ENCODE measurements at regions not wholly inside any gene's neighbourhood (a gene's known extent, or its start where the extent isn't known, plus 50 kb on each side); places are given as distances from the start of the nearest gene placed in this dataset.
A peak's percentile ranks its signal among the peaks of the same experiment; 100 is the strongest.

DNA sequence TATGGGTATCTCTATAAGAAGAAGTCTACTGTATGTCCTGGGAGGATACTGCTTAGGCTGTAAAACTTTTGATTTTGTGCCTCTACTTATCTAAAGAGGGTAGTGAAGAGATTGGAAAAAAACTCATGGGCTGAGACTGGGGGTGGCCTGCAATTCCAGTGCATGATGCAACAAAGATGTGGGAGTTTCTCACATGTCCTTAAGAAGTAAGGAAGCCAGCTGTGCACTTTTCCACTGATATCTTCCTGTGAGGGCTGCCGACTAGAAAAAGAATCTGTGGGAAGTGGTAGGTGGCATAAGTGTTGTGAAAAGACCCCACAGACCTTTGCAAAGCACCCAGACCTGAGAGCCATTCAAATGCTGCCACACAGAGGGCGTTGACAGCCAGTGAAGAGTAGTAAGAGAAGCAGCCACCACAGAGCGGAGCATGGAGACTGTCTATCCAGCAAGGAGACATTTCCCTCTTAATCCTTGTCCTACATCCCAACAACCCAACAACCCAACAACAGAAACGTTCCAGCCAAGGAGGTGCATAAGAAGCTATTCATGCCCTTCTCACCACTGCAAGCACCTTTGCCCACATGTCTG is 65.1 kb downstream of the PFDN4 start:
- H3K4me1 ChIP-seq (ENCODE audit: insufficient read depth, low read length) = peaks cover 28% of the 10 kb centered on the region
- WGBS = 80% methylated on average over 4 of the region's 4 CpGs
- no peaks in the 10 kb centered on the region for H3K27me3 ChIP-seq (ENCODE audit: insufficient read depth, low read length)
- H3K4me3 ChIP-seq (ENCODE audit: low read length) = no peak overlapping the region
- no peaks in the 10 kb centered on the region for H3K9me3 ChIP-seq (ENCODE audit: insufficient read depth, low read depth, low read length)
- no peak overlapping the region for H3K9ac ChIP-seq (ENCODE audit: low read depth, low read length)
- no peak overlapping the region for H3K27ac ChIP-seq (ENCODE audit: low read depth, low read length)
- no peaks in the 10 kb centered on the region for H3K36me3 ChIP-seq (ENCODE audit: insufficient read depth, low read length)

DNA sequence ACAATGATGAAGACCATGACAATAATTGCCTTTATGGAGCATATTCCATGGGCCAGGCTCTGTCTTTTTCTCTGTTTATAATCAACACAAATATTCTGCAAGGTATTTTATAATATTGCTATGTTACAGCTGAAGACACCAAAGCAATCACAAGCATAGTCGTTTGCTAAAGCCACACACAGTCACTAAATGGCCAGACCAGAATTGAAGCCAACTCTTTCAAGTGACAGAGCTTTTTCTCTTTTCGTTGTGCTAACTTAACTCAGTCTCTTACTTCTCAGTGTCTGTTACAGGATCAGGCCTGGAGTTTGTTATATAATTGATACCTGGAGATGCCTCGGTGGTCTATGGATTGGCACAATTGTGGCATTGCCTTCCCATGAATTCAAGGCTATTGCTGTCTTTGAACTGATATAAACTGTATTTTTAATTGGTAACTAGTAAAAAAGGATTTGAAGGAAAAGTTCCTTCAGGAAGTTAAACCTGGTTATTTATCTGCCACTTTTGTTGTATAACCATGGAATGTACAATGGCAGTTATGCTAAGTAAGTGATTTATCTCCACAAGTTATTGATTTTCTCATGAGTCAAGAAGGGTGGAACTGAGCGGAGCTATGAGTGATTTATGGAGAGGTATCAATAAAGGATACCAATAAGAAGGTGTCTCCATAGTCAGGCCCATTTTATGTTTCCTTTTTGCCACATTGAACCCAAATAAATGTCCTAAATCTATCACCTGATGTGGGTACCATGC is 67.6 kb downstream of the PFDN4 start:
- Histone ChIP-seq H3K36me3 (ENCODE audit: insufficient read depth, low read length) (no peaks in the 10 kb centered on the region), H3K9me3 (ENCODE audit: insufficient read depth, low read depth, low read length) (no peaks in the 10 kb centered on the region), H3K9ac (ENCODE audit: low read depth, low read length) (no peak overlapping the region), H3K4me3 (ENCODE audit: low read length) (no peak overlapping the region), H3K27me3 (ENCODE audit: insufficient read depth, low read length) (no peaks in the 10 kb centered on the region), H3K4me1 (ENCODE audit: insufficient read depth, low read length) (peaks cover 13% of the 10 kb centered on the region; the same call in 1 of the 2 replicates), H3K27ac (ENCODE audit: low read depth, low read length) (no peak overlapping the region)
- WGBS = 95% methylated on average over 4 of the region's 4 CpGs

DNA sequence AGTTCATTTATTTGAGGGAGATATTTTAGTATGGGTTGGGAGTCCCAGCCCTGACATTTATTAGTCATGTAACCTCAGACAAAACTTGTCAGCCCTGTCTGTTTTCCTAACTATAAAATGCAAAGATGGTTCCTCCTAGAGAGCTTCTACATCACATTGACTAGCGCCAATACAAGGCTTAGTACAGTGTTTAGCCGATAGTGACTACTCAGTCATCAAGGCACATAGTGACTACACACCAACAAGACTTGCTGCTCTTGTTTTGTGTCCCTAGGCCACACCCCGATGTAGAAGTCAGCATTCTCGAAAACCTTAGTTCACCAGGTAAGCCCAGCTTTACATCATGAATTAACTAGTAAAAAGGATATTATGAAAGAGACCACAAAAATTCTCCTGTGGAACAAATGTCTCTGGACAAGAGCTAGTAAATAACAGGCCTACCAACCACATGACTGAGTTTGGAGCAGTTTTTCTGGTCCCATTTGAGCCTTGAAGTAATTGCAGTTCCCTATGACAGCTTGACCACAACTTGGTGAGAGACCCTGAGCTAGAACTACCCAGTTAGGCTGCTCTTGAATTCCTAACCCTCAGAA is 68.8 kb downstream of the PFDN4 start:
- Histone ChIP-seq H3K27ac (ENCODE audit: low read depth, low read length) (no peak overlapping the region), H3K9me3 (ENCODE audit: insufficient read depth, low read depth, low read length) (no peaks in the 10 kb centered on the region), H3K36me3 (ENCODE audit: insufficient read depth, low read length) (no peaks in the 10 kb centered on the region), H3K4me3 (ENCODE audit: low read length) (no peak overlapping the region), H3K27me3 (ENCODE audit: insufficient read depth, low read length) (no peaks in the 10 kb centered on the region), H3K9ac (ENCODE audit: low read depth, low read length) (no peak overlapping the region), H3K4me1 (ENCODE audit: insufficient read depth, low read length) (peaks cover 13% of the 10 kb centered on the region; the same call in 1 of the 2 replicates)
- WGBS = 94% methylated on average over 4 of the region's 4 CpGs

DNA sequence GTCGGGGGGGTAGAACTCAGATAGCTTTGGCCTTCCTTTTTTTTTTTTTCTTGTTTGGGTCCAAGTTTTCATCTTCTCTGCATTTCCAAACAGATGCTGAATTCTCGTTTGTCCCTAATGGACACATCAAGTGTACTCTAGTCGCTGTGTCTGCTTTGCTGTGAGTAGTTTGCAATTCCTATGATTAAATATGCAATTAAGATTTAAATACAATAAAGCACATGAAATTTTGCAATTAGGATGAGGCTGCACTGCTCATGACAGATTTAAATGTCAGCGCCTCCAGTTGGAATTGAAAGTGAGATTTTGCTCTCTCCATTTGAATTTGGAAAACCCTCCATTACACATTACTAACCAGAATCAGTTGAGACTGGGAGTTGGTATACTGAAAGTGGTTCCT is 70.4 kb downstream of the PFDN4 start:
- no peaks in the 10 kb centered on the region for H3K36me3 ChIP-seq (ENCODE audit: insufficient read depth, low read length)
- no peak overlapping the region for H3K27ac ChIP-seq (ENCODE audit: low read depth, low read length)
- no peaks in the 10 kb centered on the region for H3K9me3 ChIP-seq (ENCODE audit: insufficient read depth, low read depth, low read length)
- WGBS = 79% methylated on average over 2 of the region's 4 CpGs
- no peak overlapping the region for H3K9ac ChIP-seq (ENCODE audit: low read depth, low read length)
- 0 out of 2 replicates have a peak, but pooled peaks cover 2% of the 10 kb centered on the region for H3K4me1 ChIP-seq (ENCODE audit: insufficient read depth, low read length)
- no peak overlapping the region for H3K4me3 ChIP-seq (ENCODE audit: low read length)
- no peaks in the 10 kb centered on the region for H3K27me3 ChIP-seq (ENCODE audit: insufficient read depth, low read length)

DNA sequence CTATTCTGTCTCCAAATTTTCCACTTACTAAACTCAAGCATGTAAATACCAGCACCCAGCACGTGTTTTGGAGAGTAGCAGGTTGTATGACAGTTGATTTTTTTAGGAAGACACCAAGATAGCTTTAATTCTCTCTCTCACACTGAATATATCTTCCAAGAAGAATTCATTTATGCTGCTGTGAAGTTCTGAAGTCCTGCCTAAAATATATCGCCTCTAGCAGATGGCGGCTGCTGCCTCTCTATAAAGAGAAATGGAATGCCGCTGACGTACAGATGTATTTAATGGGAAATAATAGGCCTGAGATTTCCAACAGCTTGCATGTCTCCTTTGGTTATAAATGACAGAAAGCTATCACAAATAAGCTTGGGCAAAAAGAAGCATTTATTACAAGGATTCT is 74.7 kb downstream of the PFDN4 start:
- no peak overlapping the region for H3K27ac ChIP-seq (ENCODE audit: low read depth, low read length)
- no peaks in the 10 kb centered on the region for H3K9me3 ChIP-seq (ENCODE audit: insufficient read depth, low read depth, low read length)
- H3K4me1 ChIP-seq (ENCODE audit: insufficient read depth, low read length) = peaks cover 2% of the 10 kb centered on the region; the same call in 1 of the 2 replicates
- H3K27me3 ChIP-seq (ENCODE audit: insufficient read depth, low read length) = no peaks in the 10 kb centered on the region
- no peak overlapping the region for H3K4me3 ChIP-seq (ENCODE audit: low read length)
- H3K36me3 ChIP-seq (ENCODE audit: insufficient read depth, low read length) = no peaks in the 10 kb centered on the region
- H3K9ac ChIP-seq (ENCODE audit: low read depth, low read length) = no peak overlapping the region
- 97% methylated on average over 5 of the region's 5 CpGs for WGBS

DNA sequence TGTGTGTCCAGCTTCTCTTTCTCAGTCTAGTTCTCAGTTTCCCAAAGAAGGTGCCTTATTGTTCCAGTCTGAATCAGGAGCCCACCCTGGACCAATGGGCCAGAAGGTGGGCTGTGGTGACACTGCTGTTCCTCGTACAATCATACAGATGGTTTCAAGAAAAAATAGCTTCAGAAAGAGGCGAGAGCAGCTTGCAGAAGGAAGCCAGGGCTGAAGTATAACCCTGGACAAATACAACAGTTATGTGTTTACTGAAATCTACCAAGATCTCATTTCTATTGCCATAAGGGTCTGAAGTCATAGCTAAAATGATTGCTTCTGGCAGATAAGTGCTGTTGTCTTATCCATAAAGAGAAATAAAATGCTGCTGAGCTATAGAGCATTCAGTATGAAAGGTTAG is 75.4 kb downstream of the PFDN4 start:
- Histone ChIP-seq H3K27me3 (ENCODE audit: insufficient read depth, low read length) (no peaks in the 10 kb centered on the region), H3K27ac (ENCODE audit: low read depth, low read length) (no peak overlapping the region), H3K9ac (ENCODE audit: low read depth, low read length) (no peak overlapping the region), H3K4me3 (ENCODE audit: low read length) (no peak overlapping the region), H3K9me3 (ENCODE audit: insufficient read depth, low read depth, low read length) (no peaks in the 10 kb centered on the region), H3K4me1 (ENCODE audit: insufficient read depth, low read length) (peaks cover 2% of the 10 kb centered on the region; the same call in 1 of the 2 replicates), H3K36me3 (ENCODE audit: insufficient read depth, low read length) (no peaks in the 10 kb centered on the region)
- 95% methylated on average over 2 of the region's 2 CpGs for WGBS

DNA sequence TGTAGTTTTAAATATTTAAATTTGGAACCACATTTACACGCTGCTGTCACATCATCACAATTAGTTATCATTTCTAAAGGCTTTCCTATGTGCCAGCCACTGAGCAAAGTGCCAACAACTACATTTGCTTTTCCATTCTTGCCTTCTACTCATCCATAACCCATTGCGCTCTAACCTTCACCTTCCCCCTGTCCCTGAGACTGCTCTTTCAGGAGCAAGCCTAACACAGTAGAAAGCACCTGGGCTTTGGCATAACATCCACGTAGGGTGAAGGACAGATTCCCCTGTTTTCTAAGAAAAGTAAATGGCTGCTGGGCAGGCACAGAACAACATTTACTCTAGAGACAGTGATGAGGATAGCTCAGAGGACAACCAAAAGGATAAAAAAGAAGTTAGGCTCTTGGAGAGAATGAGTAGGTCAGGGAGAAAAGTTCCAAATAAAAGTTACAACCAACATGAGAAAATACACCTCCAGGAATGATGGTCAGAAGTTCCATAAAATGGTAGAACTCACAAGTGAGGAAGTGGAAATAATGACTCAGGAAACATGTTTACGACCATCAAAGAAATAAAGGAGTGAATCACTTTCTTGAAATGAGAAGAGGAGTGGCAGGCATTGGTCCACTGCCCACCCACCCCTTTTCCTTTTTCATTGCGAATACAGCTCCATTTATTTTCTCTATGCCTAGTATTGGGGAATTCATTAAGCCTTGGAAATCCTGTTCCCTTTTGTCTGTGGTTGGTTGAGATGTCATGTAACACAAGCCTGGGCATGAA is 77.2 kb downstream of the PFDN4 start:
- no peaks in the 10 kb centered on the region for H3K27me3 ChIP-seq (ENCODE audit: insufficient read depth, low read length)
- no peak overlapping the region for H3K9ac ChIP-seq (ENCODE audit: low read depth, low read length)
- H3K36me3 ChIP-seq (ENCODE audit: insufficient read depth, low read length) = no peaks in the 10 kb centered on the region
- H3K27ac ChIP-seq (ENCODE audit: low read depth, low read length) = no peak overlapping the region
- H3K4me3 ChIP-seq (ENCODE audit: low read length) = no peak overlapping the region
- 89% methylated on average over 4 of the region's 5 CpGs for WGBS
- H3K9me3 ChIP-seq (ENCODE audit: insufficient read depth, low read depth, low read length) = no peaks in the 10 kb centered on the region
- H3K4me1 ChIP-seq (ENCODE audit: insufficient read depth, low read length) = peaks cover 2% of the 10 kb centered on the region; the same call in 1 of the 2 replicates

DNA sequence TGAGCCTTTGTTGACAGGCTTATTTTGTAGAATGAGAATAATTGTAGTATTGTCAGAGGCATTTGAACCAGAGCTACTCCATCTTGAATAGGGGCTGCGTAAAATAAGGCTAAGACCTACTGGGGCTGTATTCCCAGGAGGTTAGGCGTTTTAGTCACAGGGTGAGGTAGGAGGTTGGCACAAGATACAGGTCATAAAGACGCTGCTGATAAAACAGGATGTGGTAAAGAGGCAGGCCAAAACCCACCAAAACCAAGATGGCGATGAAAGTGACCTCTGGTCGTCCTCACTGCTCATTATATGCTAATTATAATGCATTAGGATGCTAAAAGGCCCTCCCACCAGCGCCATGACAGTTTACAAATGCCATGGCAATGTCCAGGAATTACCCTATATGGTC is 82.7 kb downstream of the PFDN4 start:
- no peak overlapping the region for H3K4me3 ChIP-seq (ENCODE audit: low read length)
- H3K27me3 ChIP-seq (ENCODE audit: insufficient read depth, low read length) = no peaks in the 10 kb centered on the region
- H3K36me3 ChIP-seq (ENCODE audit: insufficient read depth, low read length) = no peaks in the 10 kb centered on the region
- H3K27ac ChIP-seq (ENCODE audit: low read depth, low read length) = 0 out of 2 replicates have a peak overlapping the region, but pooled peaks have one; percentile 65
- WGBS = 92% methylated on average over 5 of the region's 6 CpGs
- no peak overlapping the region for H3K9ac ChIP-seq (ENCODE audit: low read depth, low read length)
- H3K4me1 ChIP-seq (ENCODE audit: insufficient read depth, low read length) = peaks cover 20% of the 10 kb centered on the region
- H3K9me3 ChIP-seq (ENCODE audit: insufficient read depth, low read depth, low read length) = no peaks in the 10 kb centered on the region

DNA sequence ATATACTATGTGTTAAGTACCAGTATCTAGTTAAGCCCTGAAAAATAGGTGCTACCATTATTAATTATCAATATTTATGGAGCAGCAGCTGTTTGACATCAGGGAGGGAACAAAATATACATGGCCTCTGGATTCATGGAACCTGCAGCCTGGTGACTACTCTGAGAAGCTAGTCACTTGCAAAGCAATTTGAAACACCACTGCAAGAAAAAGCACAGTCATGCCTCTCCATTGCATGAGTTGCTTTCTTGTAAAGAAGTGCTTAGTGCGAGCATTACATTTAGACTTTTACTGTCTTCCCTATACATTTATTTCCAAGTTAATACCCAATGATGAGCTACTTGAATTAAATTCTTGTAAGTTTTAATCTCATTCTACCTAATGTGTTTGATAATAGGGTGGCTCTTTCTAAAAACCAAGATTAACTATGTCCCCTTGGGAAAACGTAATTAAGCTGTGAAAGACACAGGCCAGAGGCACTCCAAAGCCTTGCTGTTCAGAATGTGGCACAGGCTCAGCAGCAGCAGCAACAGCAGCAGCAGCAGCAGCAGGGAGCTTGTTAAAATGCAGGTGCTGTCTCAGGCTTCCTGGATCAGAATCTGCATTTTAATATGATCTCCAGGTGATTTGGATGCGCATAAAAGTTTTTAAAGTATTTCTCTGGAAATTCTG is 83.6 kb downstream of the PFDN4 start:
- H3K36me3 ChIP-seq (ENCODE audit: insufficient read depth, low read length) = no peaks in the 10 kb centered on the region
- peak overlapping the region; percentile 3; the same call in 1 of the 2 replicates for H3K9ac ChIP-seq (ENCODE audit: low read depth, low read length)
- H3K27me3 ChIP-seq (ENCODE audit: insufficient read depth, low read length) = no peaks in the 10 kb centered on the region
- no peak overlapping the region for H3K4me3 ChIP-seq (ENCODE audit: low read length)
- WGBS = 53% methylated on average over 2 of the region's 3 CpGs
- peaks cover 20% of the 10 kb centered on the region for H3K4me1 ChIP-seq (ENCODE audit: insufficient read depth, low read length)
- H3K9me3 ChIP-seq (ENCODE audit: insufficient read depth, low read depth, low read length) = no peaks in the 10 kb centered on the region
- peak overlapping the region; percentile 65; the same call in 1 of the 2 replicates for H3K27ac ChIP-seq (ENCODE audit: low read depth, low read length)

DNA sequence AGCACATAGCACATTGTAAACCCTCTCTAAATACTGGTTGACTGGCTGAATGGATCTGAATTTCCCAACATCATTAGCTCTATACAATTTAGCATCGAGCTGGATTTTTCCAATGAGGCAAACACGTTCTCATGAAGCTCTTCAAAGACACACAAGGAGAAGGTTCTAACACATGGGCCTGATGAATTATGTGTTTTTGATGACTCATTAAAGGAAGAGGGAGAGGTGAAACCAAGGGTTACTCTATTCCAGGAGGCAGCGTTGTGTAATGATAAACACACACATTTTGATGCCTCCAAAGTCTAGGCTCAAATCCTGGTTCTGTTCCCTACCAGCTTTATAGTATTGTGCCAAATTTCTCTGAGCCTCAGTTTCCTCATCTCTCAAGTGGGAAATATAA is 84.3 kb downstream of the PFDN4 start:
- H3K27me3 ChIP-seq (ENCODE audit: insufficient read depth, low read length) = no peaks in the 10 kb centered on the region
- H3K4me1 ChIP-seq (ENCODE audit: insufficient read depth, low read length) = peaks cover 20% of the 10 kb centered on the region
- no peak overlapping the region for H3K9ac ChIP-seq (ENCODE audit: low read depth, low read length)
- H3K4me3 ChIP-seq (ENCODE audit: low read length) = no peak overlapping the region
- WGBS = 91% methylated on average over 3 of the region's 3 CpGs
- no peak overlapping the region for H3K27ac ChIP-seq (ENCODE audit: low read depth, low read length)
- H3K36me3 ChIP-seq (ENCODE audit: insufficient read depth, low read length) = no peaks in the 10 kb centered on the region
- no peaks in the 10 kb centered on the region for H3K9me3 ChIP-seq (ENCODE audit: insufficient read depth, low read depth, low read length)
